Activated CD8-positive, alpha-beta memory T cell treated with anti-CD3 and anti-CD28 coated beads, Interleukin-2, amount 50 U/mL, for 48 hours (primary cell): ENCODE measurements at regions not wholly inside any gene's neighbourhood (a gene's known extent, or its start where the extent isn't known, plus 50 kb on each side); places are given as distances from the start of the nearest gene placed in this dataset.
"Not testable (repeated sequence)": the region's sequence is repeated elsewhere in the genome, so short reads cannot be mapped to it uniquely, and the experiment has no call there.

Experiments
- DNase-seq: peaks from one replicate; pipeline ENCODE4 v3.0.0-alpha.2; 2020

GRCh38 chr3:170814822-170815221 is 55.2 kb downstream of the RPL22L1 start:
- DNase-seq, result no peak

DNA sequence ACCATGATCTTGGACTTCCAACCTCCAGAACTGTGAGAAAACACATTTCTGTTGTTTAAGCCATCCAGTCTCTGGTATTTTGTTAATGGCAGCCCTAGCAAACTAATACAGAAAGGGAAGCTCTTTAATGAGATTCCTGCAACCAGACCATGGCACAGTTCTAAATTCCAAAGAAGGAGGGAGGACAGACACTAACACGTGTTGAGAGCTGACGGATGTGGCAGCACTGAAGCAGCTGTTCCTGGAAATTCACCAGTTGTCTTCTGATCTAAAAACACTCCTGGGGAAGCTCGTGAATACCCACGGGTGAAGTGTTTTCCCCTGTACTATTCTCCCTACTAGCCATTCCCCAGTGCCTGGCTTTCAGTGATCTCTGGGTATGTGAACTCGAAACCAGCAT is 56.7 kb downstream of the RPL22L1 start:
- DNase-seq, result no peak

GRCh38 chr3:170811928-170812591 is 57.9 kb downstream of the RPL22L1 start:
- peak; percentile 73 for DNase-seq

DNA sequence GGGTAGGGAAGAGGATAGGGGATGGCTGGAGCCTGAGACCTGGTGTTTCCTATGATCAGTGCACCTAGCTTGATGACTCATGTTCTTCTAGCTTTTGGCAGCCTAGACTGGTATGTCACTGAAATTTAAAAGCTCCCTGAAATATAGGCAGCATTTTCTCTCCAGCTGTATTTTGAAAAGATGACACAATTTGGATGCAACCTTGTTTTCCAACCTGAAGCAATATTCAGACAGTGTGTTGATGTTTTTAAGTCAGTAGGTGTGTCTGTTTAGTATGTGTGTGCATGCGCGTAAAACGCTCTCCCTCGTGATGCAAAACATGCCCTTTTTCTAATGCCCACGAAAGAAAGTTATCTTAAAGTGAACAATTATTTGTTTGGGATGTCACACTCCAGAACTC is 58.5 kb downstream of the RPL22L1 start:
- DNase-seq, result no peak

DNA sequence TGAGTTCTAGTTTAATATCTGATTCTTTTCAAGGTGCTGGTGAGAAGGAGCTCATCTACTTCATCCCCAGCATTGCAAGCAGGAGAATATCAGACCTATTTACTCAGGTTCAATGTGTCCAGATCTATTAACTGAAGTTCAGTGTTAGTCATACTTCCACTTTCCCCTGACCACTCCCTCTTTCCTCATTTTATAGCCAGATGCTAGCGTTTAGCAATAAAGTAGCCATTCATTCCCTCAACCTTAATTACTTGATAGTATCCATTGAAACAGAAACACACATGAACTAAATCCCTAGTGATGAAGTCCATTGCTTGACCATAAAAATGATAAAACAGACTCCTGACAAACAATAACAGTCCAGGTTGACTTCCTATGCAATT is 60.0 kb downstream of the RPL22L1 start:
- no peak for DNase-seq

DNA sequence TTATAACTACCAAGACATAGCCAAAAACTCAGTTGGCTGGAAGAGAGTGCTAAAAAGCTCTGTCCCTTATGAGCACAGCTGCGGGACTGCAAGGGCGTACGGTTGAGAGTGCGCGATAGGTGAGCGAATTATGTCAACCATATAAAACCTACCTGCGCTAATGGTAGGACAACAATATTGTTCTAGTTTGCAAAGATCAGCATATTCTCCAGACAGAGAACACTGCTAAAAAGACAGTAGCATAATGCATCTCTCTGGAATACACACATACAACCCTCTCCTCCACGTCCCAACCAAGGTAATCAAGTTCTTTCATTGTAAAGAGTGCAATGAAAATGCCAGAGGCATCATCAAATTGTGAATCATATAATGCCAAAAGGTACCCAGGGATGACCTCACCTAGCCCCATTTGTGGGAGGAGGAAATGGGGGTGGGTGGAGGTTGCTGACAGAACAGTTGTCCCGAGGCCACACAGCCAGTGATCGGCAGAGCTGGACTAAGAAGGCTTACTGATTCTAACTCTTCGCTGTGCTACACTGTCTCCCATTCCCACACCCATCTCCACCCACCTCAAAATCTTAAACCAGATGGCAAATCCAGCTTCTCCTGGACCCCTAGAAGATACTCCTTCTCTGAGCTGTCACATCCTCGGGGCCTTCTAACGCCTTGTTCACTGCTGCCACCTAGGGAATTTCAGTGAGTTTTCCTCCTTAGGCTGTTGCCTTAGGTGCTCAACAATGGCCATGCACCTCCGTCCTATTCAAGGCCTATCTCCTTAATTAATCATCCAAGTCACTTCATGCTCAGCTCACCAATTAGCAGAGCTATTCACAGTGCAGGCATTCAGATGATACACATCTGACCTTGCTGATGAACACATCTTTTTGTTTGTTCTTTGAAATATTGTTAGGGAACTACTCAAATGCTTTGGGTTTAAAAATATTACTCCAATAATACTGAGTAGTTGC is 60.7 kb downstream of the RPL22L1 start:
- DNase-seq, result no peak

- no peak for DNase-seq
These were observed 62.0 kb downstream of the RPL22L1 start for GRCh38 chr3:170808041-170808440.

- no peak for DNase-seq
These were observed 63.3 kb downstream of the RPL22L1 start for GRCh38 chr3:170806676-170807075.

DNA sequence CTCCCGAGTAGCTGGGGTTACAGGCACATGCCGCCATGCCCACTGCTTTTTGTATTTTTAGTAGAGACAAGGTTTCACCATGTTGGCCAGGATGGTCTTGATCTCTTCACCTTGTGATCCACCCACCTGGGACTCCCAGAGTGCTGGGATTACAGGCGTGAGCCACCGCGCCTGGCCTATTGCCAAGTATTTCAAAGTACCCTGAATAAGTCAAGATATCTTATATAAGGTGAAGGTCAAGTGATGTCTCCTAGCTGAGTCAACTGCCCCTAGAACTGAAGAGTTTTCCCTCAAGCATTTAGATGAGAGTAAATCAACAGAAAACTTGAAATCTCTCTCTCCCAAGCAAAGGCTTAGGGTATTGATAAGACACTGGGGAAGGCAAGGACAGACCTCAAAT is 63.9 kb downstream of the RPL22L1 start:
- DNase-seq, result no peak

DNA sequence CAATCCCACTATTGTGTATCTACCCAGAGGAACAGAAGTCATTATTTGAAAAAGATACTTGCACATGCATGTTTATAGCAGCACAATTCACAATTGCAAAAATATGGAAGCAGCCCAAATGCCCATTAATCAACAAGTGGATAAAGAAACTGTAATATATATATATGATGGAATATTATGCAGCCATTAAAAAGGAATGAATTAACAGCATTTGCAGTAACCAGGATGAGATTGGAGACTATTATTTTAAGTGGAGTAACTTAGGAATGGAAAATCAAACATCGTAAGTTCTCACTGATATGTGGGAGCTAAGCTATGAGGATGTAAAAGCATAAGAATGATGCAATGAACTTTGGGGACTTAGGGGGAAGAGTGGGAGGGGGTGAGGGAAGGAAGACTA is 64.7 kb downstream of the RPL22L1 start:
- not testable (repeated sequence) for DNase-seq

DNA sequence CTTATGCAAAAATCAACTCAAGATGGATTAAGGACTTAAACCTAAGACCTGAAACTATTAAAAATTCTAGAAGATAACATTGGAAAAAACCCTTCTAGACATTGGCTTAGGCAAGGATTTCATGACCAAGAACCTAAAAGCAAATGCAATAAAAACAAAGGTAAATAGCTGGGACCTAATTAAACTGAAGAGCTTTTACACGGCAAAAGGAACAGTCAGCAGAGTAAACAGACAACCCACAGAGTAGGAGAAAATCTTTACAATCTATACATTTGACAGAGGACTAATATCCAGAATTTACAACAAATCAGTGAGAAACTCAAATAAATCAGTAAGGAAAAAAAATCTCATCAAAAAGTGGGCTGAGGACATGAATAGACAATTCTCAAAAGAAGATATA is 65.4 kb downstream of the RPL22L1 start:
- DNase-seq, result not testable (repeated sequence)

DNA sequence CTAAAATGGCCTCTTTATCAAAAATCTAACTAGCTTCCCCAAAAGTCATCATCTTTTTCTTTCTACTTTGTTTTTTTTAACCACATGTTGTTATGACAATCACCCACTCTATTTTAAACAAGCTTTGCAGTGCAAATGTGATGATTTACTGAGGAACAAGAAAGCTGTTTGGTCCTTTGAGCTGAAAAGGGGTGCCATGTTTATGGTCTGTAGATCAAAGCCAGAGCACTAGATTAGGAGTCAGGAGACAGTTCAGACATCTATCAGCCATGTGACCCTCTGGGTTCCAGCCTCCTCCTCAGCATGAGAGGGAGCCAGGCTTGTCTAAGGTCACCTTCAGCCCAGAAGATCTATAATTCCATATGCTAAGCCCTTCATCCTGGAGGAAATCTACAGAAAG is 65.9 kb downstream of the RPL22L1 start:
- DNase-seq, result no peak

- DNase-seq, result no peak
These were observed 67.5 kb downstream of the RPL22L1 start for GRCh38 chr3:170802164-170803151.

GRCh38 chr3:170801597-170801996 is 68.4 kb downstream of the RPL22L1 start:
- no peak for DNase-seq

GRCh38 chr3:170800275-170800674 is 69.7 kb downstream of the RPL22L1 start:
- DNase-seq, result not testable (repeated sequence)

DNA sequence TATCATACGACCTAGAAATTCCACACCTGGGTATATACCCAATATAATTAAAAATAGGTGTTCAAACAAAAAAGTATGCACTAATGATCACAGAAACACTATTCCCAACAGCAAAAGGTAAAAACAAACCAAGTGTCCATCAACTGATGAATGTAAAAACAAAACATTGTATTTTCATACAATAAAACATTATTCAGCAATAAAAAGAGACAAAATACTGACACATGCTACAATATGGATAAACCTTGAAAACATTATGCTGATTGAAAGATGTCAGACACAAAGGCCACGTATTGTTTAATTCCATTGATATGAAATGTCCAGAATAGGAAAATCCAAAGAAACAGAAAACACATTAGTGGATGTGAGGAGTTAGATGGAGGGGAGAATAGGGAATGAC is 71.0 kb downstream of the RPL22L1 start:
- no peak for DNase-seq

DNA sequence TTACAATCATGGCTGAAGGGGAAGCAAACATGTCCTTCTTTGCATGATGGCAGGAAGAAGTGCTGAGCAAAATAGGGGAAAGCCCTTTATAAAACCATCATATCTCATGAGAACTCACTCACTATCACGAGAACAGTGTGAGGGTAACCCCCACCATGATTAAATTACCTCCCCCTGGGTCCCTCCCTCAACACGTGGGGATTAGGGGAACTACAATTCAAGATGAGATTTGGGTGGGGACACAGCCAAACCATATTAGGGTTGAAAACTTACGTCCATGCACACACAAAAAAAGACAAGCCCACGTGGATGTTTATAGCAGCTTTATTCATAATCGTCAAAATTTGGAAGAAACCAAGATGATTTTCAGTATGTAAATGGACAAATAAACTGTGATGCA is 72.3 kb downstream of the RPL22L1 start:
- DNase-seq, result no peak

DNA sequence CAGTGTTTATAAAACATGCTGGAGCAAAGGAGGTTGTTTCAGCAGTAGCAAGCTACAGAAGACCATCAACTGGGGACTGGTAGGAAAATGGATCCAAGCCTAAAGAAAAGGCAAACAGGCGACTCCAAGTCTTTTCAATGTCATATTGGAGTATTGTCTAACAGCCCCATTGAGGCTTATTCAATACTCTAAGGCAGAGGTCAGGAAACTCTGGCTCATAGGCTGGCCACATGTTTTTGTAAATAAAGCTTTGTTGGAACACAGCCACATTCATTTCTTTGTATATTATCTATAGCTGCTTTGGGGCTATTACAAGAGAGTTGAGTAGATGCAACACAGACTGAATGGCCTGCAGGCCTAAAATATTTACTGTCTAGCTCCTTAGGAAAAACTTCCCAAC is 77.5 kb downstream of the RPL22L1 start:
- no peak for DNase-seq

DNA sequence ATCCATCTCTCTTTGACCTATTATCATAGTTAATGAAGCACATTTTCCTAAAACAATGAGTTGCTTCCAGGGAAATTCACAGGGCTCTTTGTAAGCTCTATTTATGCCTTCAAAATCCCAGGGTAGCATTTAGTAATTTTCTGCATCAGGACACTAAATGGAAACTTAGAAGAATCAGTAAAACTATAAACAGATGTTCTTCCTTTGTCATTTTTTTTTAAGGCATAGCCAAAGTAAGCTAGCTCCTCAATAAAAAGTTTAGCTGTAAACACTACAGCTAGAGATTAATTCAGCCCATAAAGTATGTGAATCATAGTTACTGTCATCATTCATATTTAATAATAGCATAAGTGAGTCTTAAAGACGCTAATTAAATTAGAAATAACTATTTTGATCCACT is 79.3 kb downstream of the RPL22L1 start:
- DNase-seq, result no peak

DNA sequence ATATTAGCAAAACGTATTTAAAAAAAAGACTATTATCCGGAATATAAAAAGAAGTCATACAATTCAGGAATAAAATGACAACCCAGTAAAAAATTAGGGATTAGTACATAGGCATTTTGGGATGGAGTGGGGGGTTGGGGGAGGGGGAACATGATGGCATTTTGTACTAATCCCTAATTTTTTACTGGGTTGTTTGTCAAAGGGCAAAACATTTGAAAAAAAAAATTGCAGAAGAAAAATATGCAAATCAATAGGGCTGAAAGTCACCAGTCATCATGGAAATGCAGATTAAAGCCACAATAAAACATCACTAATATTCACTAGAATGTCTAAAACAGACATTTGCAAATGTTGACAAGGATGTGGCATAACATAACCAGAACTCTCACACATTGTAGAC is 82.5 kb downstream of the RPL22L1 start:
- no peak for DNase-seq

DNA sequence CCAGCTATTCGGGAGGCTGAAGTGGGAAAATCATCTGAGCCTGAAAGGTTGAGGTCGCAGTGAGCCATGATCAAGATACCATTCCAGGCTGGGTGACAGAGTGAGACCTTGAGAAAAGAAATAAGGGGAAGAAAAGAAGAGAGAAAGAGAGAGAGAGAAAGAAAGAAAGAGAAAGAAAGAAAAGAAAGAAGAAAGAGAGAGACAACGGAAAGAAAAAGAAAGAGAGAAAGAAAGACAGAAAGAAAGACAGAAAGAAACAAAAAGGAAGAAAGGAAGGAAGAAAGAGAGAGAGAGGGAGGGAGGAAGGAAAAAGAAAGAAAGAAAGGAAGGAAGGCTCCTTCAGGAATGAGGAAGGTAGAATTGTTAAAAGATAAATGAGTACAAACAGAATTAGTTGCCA is 84.5 kb downstream of the RPL22L1 start:
- DNase-seq, result no peak

GRCh38 chr3:170784406-170784805 is 85.6 kb downstream of the RPL22L1 start:
- no peak for DNase-seq

DNA sequence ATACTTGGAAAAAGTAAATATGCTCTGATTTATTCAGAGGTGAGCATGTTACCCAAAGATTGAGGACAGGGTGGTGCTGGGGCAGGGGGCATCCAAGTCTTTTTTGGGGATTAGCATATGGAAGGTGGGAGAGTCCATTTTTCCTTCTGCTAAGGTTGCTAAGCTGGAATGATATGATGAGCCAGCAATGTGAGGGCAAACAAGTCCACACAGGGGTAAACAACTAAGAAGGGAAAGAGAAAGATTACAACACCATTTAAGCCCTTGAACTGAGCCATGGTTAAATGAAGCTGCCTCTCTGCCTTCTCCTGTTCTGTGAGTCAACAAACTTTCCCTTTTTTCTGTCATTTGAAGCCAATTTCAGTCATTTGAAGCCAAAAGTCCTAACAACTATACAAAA is 89.0 kb downstream of the RPL22L1 start:
- DNase-seq, result no peak
